HG02870 (cell line): ENCODE measurements at regions not wholly inside any gene's neighbourhood (a gene's known extent, or its start where the extent isn't known, plus 50 kb on each side); places are given as distances from the start of the nearest gene placed in this dataset.
"Not testable (repeated sequence)": the region's sequence is repeated elsewhere in the genome, so short reads cannot be mapped to it uniquely, and the experiment has no call there.

Source experiments
- ATAC-seq: cut with Tn5 transposase; IDR thresholded peaks from one replicate; pipeline ENCODE4 v1.9.1; 2021; ENCODE audit warnings: mild to moderate bottlenecking, moderate library complexity; ENCODE audit not compliant: unreplicated experiment

DNA sequence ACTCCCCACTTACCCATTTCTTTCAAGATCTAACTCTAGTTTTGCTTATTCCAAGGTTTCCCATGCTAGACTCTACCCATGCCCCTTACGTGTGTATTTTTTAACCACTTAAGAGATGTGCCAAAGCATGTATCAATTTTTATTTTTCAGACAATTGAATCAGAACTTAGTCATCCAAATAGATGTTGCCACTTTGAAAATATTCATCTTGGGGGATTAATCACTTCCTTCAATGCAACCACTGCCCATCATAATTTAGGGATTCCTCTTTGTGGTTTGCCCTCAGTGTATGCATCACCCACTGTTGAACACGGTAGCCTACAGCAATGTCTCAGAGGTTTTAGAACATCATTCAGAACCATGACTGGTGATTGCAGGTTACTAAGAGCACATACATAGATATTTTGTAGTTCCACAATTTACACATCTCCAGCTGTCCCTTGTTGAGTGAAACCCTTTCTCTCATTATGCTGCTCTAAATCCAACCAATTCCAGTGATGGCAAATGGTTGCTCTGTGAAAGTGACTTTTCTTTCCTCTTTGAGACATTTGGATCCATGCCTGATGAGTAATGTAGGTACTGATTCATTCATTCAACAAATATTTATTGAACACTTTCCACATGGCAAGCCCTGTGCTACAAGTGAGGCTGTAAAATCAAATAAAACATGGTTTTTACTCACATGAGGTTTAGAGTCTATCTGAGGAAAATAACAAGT, 60.6 kb upstream of the SERP2 start:
- no peak for ATAC-seq

DNA sequence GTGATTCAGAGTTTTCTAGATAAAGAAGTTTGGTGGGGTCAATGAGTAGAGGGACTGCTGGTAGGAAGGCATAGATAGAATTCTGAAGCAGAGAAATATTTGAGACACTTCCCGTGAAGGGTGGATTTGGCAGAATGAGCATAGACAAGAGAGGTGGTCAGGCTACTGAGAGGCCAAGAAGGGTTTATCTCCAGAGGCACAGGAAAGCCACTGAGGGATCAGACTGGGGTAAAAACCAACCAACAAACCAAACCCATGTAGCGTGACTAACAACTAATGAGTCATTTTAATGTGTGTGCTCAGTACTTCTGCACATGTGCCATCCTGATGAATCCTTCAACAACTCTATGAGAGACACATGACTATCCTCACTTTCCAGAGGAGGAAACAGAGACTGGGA, 60.0 kb upstream of the SERP2 start:
- ATAC-seq, result no peak

DNA sequence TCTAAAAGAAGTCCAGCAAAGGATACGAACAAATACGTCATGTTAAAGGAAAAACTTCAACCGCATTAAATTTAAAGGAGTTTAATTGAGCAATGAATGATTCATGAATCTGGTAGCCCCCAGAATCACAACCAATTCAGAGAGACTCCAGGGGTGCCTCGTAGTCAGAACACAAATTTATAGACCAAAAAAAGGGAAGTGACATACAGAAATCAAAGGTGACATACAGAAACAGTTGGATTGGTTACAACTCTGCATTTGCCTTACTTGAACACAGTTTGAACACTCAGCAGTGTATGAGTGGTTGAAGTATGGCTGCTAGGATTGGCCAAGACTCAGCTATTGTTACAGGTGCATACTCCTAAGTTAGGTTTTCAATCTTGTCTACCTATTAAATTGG, 59.5 kb upstream of the SERP2 start:
- not testable (repeated sequence) for ATAC-seq

DNA sequence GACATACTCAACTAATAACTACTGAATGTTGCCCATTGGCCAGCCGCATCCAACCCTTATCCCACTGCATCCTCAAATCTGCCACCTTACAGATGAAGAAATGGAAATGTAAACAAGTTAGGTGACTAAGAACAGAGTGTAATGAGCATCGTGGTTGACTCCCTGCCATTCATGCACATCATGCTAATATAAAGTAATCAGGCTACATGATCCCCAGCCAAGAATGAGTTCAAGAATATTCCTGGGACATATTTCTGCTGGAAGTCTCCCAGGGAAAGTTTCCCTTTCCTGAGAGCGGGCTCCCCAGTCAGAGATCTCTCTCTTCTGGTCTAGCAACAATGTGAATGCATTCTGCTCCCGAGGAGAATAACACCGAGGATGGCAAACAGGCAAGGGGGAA, 55.9 kb upstream of the SERP2 start:
- no peak for ATAC-seq

DNA sequence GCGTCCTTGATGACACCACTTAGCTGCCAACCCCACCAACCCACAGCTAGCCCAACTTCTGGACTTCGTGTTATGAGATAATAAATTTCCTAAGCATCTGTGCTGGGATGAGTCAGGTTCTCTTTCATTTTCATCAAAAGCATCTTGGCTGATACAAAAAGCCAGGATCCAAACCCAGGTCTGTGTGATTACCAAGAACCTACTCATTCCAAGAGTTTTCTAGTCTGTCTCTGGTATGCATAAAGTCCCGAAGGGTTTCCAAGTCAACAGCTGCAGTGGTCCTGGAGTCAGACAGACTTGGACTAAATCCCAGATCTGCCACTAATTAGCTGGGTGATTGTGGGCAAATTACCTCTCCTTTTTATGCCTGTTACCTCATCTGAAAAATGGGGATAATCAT, 55.5 kb upstream of the SERP2 start:
- no peak for ATAC-seq

DNA sequence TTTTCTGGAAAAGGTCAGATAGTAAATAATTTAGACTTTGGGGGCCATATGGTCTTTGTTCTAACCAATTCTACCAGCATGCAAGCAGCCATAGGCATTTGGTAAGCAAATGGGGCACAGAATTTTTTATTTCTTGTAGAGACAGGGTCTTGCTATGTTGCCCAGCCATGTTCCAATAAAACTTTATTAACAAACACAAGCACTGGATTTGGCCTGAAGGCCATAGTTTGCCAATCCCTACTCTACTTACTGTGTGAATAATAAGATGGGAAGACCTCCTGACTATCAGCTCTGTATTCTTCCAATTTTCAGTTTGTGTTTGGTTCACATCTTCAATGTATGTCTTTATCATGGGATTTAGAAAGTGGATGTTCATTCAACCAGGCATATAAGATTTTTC, 53.0 kb upstream of the SERP2 start:
- ATAC-seq, result no peak

DNA sequence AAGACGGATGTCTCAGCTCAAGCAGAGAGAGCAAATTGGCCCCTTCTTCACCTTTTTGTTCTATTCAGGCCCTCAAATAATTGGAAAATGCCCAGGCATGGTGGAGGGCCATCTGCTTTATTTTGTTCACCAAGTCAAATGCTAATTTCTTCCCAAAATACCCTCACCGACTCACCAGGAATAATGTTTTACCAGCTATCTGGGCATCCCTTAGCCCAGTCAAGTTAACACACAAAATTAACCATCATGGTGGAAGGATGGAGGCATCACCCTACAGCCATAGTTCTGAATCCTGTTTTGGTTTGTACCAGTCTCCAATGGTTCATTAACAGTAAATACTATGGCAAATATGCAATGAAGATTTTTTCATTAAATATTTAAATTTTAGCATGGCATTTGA, 51.7 kb upstream of the SERP2 start:
- no peak for ATAC-seq

DNA sequence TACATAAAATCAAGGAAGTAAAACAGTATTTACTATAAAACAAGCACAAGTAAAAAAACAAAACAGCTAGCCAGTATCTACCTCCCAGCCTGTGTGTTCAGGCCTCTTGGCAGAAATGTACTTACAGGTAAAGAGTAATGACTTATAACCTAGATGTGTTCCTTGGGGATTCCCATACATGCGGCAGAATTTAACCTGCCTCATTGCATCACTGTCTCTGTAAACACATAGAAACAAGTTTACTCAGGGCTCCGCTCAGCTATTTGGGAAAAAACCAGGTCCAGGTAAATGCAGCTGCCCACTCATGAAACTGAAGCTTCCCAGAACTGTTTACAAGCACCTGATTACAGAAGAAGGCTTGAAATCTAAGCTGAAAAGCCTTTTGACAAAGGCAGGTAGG, 50.7 kb upstream of the SERP2 start:
- no peak for ATAC-seq

DNA sequence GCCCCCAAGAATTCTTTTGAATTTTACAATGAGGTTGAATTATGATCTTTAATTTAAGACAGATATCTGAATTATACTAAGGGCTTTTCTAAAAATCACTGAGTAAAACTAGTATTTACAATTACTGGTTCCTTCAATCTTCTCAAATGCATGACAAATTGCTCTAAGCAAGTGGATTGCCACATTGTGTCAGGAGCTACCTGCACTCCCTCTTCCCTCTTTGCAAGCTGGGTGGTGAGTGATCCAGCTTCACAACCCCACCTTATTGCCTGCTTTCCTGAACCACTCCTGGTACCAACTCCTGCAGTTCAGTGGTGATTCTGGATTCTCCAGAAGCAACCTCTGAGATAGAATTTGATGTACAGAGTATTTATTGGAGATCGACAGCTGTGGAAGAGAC, 49.9 kb upstream of the SERP2 start:
- no peak for ATAC-seq
